GM12864 (cell line): ENCODE measurements at regions not wholly inside any gene's neighbourhood (a gene's known extent, or its start where the extent isn't known, plus 50 kb on each side); places are given as distances from the start of the nearest gene placed in this dataset.

ENCODE experiments used
- DNase-seq: peaks from one replicate; pipeline ENCODE4 v3.0.0-alpha.2; 2011; ENCODE audit warnings: low read depth
- H3K4me3 ChIP-seq: 2 replicates; pipeline ENCODE4 v1.5.1; 2011; ENCODE audit warnings: mild to moderate bottlenecking, low read depth, low read length, control low read depth
- TF ChIP-seq, protein P1 (sequence below): IDR thresholded peaks from 2 replicates; pipeline ENCODE4 v1.5.1; 2011; ENCODE audit warnings: low read depth, mild to moderate bottlenecking, moderate library complexity, low read length, control low read depth, inconsistent platforms; ENCODE audit errors: missing control alignments

DNA sequence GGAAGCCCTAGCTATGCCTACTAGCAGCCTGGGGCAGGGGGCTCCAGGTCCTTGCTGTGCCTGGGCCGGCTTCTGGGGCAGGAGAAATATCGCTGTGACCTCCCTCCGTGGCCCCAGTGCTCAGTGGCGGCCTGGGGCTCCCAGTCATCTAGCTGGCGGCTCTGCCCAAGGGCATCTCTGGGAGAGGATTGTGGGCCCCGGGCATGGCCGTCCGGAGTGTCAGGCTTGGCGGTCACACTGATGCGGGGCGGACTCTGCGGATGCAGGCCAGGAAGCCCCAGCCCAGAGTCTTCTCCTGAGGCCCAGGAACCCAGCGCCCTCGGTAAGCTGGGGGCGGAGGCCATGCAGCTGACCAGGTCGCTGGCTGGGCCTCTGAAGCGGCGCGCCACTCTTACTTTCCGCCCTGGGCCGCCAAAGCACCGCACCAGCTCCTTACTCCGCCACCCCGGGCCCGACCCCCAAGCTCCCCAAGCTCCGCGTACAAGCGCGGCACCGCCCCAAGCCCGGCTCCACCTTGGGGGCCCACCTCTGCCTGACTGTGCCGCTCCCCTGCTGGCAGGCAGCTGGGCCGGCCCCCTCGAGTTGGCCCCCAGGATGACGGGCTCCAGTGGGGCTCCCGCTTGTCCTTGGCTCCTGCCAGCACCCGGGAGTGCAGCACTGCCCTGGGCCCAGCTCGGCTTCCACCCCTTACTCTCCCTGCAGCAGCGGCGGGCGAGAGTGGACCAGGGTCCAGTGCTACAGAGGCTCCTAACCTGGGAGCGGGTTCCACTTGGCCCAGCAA is 720.0 kb downstream of the PCDH18 start:
- DNase-seq = no peak
- TF ChIP-seq, protein P1, sequence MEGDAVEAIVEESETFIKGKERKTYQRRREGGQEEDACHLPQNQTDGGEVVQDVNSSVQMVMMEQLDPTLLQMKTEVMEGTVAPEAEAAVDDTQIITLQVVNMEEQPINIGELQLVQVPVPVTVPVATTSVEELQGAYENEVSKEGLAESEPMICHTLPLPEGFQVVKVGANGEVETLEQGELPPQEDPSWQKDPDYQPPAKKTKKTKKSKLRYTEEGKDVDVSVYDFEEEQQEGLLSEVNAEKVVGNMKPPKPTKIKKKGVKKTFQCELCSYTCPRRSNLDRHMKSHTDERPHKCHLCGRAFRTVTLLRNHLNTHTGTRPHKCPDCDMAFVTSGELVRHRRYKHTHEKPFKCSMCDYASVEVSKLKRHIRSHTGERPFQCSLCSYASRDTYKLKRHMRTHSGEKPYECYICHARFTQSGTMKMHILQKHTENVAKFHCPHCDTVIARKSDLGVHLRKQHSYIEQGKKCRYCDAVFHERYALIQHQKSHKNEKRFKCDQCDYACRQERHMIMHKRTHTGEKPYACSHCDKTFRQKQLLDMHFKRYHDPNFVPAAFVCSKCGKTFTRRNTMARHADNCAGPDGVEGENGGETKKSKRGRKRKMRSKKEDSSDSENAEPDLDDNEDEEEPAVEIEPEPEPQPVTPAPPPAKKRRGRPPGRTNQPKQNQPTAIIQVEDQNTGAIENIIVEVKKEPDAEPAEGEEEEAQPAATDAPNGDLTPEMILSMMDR = no peak
- H3K4me3 ChIP-seq = no peak overlapping the region

DNA sequence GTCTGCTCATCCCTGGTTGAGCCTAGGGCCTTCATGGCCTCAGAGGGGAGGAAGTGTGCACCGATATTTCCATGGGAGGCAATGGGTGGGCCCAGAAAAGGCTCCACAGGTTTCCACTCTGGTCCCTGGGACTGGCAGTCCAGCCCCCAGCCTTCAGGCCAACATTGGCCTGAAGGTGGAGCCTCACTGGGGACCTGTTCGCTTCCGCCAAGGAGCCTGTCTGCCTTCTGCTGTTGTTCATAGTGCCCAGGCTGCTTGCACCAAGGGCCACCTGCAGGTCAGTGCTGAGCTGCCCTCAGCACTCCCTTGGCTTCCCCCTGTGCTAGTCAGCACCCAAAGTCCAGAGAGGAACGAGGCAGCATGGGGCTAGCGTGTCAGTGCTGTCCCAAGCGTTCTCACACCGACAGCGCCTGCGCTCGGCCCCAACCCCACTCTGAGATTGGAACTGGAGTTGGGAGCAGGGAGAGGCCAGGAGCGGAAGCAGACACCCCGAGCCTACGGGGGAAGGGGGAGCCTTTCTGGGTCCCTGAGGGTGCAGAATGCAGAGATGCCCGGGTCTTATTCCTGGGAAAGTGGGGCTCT is 720.7 kb downstream of the PCDH18 start:
- no peak for DNase-seq
- TF ChIP-seq, protein P1 = no peak
- no peak overlapping the region for H3K4me3 ChIP-seq

DNA sequence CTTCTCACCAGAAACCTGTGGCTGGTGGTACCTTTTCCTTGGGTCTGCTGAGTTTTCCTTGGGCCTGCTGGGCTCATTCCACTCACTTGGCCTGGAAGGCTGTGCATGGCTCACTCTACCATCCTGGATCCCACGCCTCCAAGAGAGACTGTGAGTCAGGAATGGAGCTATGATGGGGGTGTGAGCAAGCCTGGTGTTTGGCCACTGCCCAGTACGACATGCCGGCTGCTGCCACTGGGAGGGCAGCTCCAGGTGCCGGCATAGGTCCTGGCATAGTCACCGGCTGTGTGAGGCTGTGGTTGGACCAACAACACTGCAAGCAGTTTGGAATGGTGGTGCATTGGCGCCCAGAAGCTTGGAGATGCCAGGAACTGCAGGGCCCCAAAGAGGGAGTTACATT is 721.7 kb downstream of the PCDH18 start:
- TF ChIP-seq, protein P1 = no peak
- no peak overlapping the region for H3K4me3 ChIP-seq
- DNase-seq = no peak

DNA sequence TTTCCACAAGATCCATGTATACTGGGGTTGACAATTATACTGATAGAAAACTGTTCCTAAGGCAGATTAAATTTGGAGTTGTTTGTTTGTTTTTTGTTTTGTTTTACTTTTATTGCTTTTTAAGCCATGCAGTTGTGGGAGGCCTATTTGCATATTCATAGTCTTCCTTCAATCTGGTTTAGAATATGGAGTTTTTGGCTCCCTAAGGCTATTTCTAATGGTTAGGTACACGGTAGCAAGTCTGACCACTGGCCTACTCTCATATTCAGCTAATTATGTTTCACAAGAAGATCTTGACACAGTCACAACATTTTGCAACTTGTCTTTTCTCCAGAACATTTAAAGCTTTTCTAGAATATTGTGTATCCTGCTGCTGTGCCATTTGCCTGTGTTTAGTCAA is 725.5 kb downstream of the PCDH18 start:
- H3K4me3 ChIP-seq = no peak overlapping the region
- TF ChIP-seq, protein P1 = no peak
- no peak for DNase-seq

DNA sequence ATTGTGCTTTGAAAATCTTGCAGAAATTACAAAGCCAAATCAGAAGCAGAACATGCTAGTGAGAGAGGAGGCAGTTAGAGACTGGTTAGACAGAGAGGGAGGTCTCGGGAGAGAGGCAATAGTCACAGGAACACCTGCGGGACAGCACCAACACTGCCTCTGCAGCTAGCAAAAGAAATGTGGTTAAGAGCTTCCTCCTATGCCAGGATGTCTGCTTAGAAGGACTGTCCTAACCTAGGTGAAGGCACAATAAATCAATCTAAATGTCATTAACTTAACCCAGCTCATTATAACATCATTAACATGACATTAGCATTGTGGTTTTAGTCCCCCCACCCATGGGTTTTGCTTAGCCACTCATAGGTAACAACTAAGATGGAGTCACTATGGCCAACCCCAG is 726.7 kb downstream of the PCDH18 start:
- no peak for DNase-seq
- H3K4me3 ChIP-seq = no peak overlapping the region
- TF ChIP-seq, protein P1 = no peak

DNA sequence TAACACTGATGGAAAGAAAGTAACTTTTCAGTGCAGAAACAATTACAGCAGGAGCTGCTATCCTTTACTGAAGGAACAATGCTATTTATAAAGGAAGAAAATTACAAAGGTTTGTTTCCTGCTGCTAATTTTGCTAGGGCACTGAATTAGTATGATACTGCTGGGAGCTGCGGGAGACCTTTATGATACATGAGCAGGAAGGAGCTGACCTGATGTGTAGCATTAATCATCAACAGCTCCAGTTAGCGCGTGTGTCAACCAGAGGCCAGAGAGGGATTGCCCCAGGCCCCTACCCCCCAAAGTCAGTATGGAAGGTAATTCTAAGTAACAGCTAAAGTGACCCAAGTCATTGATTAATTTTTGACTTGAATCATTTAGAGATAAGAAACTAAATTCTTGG is 728.9 kb downstream of the PCDH18 start:
- DNase-seq = no peak
- TF ChIP-seq, protein P1 = no peak
- H3K4me3 ChIP-seq = no peak overlapping the region

DNA sequence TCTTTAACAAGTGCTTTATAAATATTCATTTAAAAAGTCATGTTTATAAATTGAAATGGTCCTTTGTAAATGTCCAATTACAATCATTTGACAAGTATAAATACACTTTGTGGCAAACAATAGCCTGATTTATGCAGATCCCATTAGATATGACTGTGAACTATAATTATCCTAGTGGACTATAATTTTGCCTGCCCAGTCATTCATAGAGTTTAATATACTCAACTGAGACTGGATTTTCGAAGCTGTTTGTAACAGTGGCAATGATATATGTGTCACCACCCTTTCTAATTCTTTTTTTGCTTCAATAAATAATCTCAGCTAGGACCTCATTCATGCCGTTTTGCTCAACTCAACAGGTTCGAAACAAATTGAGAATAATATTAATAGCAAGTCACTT is 732.0 kb downstream of the PCDH18 start:
- no peak for DNase-seq
- TF ChIP-seq, protein P1 = no peak
- H3K4me3 ChIP-seq = no peak overlapping the region
